ENCODE measurements at regions not wholly inside any gene's neighbourhood (a gene's known extent, or its start where the extent isn't known, plus 50 kb on each side); places are given as distances from the start of the nearest gene placed in this dataset.

- no peak overlapping the region for H3K4me3 ChIP-seq (ENCODE audit: low read length)
- DNase-seq (ENCODE audit: low read depth) = no peak
- TF ChIP-seq CTCF (conservative IDR thresholded peaks at IDR 0.05; ENCODE audit: low read depth, low read length) = no peak
Measured at GRCh38 chr2:22491442-22491841, 893.5 kb upstream of the KLHL29 start.

GRCh38 chr2:22494156-22494555 is 890.8 kb upstream of the KLHL29 start:
- no peak overlapping the region for H3K4me3 ChIP-seq (ENCODE audit: low read length)
- TF ChIP-seq CTCF (conservative IDR thresholded peaks at IDR 0.05; ENCODE audit: low read depth, low read length) = no peak
- no peak for DNase-seq (ENCODE audit: low read depth)

- DNase-seq (ENCODE audit: low read depth) = no peak
- H3K4me3 ChIP-seq (ENCODE audit: low read length) = no peak overlapping the region
- no peak for TF ChIP-seq CTCF (conservative IDR thresholded peaks at IDR 0.05; ENCODE audit: low read depth, low read length)
Measured at GRCh38 chr2:22497064-22497463, 887.9 kb upstream of the KLHL29 start.

- TF ChIP-seq CTCF (conservative IDR thresholded peaks at IDR 0.05; ENCODE audit: low read depth, low read length) = no peak
- H3K4me3 ChIP-seq (ENCODE audit: low read length) = no peak overlapping the region
- DNase-seq (ENCODE audit: low read depth) = no peak
Measured at GRCh38 chr2:22497789-22498188, 887.2 kb upstream of the KLHL29 start.

DNA sequence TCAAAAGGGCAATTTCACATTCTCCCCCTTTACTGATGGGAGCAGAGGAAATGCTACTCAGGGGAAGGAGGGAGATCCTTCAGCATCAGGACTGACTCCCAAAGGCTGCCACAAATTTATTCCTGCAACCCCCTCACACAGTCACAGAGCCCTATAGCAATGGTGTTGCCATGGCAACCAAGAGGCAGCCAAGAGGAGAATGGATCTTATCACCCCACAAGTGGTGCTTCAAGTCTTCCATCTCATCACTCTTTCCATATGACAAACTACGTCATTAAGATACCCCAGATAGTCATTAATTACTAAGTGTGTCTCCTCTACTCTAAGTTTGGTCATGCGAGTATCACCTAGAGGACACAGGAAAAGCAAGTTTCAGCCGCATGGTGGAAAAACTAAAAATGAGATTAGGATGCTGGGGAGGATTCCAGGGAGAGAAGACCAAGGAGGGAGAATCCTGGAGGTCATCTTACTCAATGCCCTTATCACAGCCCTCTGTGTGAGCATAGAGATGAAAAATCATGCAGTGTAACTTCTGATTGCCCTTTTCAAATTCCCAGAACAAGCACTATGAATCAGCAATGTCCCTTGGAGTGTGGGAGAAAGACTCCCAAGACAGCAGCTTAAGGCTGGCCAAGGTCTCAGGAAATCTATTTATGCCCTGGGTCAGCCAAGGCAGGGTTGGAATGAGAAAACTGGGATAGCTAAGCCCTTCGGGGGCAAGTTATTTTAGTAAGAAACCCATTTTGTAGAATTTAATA is 885.7 kb upstream of the KLHL29 start:
- no peak overlapping the region for H3K4me3 ChIP-seq (ENCODE audit: low read length)
- no peak for TF ChIP-seq CTCF (conservative IDR thresholded peaks at IDR 0.05; ENCODE audit: low read depth, low read length)

DNA sequence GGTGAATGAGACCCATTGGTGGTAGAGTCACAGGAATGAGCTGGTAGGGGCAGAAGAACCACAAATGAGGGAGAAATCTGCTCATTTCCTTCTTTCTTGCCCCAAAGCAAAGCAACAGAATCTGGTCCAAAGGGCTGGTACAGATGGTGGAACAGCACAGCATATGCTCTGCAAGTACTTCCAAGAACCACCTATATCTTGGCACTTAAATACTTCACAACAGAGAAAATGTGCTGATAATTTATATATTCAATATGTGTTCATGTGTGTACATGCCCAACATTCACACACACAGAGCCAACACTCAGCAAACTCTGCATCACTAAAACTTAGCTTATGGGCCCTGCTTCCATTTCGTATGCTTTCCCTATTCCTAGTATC is 884.4 kb upstream of the KLHL29 start:
- TF ChIP-seq CTCF (conservative IDR thresholded peaks at IDR 0.05; ENCODE audit: low read depth, low read length) = no peak
- DNase-seq (ENCODE audit: low read depth) = no peak

More for the DNA sequence above, 885.7 kb upstream of the KLHL29 start:
- DNase-seq (ENCODE audit: low read depth) = no peak

GRCh38 chr2:22501851-22502250 is 883.1 kb upstream of the KLHL29 start:
- no peak for DNase-seq (ENCODE audit: low read depth)
- no peak overlapping the region for H3K4me3 ChIP-seq (ENCODE audit: low read length)
- TF ChIP-seq CTCF (conservative IDR thresholded peaks at IDR 0.05; ENCODE audit: low read depth, low read length) = no peak

More for the DNA sequence above, 884.4 kb upstream of the KLHL29 start:
- no peak overlapping the region for H3K4me3 ChIP-seq (ENCODE audit: low read length)

All from retinal pigment epithelial cell (primary cell).